ENCODE measurements at regions not wholly inside any gene's neighbourhood (a gene's known extent, or its start where the extent isn't known, plus 50 kb on each side); places are given as distances from the start of the nearest gene placed in this dataset.

- Mint-ChIP-seq H3K4me3 (ENCODE audit: low read depth) (no peak overlapping the region), H3K27me3 (ENCODE audit: low read depth) (peaks cover 6% of the 10 kb centered on the region), H3K4me1 (ENCODE audit: low read depth) (peaks cover 1% of the 10 kb centered on the region), H3K36me3 (ENCODE audit: low read depth) (no peaks in the 10 kb centered on the region), H3K9me3 (no peaks in the 10 kb centered on the region), H3K27ac (no peak overlapping the region)
- no peak for DNase-seq (ENCODE audit: low spot score)
- intact Hi-C loops (cut with micrococcal nuclease) = no loop called here
Observed at GRCh38 chr3:66720508-66720907, 219.7 kb upstream of the LRIG1 start.

DNA sequence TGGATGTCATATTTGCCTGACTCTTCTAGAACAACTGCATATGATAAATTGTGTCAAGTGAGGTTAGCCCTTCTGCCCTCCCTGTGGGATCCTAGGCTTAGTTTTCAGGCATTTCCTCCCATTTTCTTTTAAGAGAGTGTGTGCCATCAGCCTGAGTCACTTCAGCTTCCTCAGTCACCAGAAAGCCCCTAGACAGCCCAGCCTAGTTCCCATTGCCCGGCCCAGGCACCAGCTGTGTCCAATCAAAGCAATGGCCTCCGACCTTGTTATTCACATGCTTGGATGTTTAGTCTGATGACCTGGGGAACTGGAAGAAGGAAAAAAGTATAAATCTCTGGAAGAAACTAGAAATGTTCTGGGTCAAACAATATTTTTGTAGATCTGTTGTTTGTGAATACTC is 221.9 kb upstream of the LRIG1 start:
- Mint-ChIP-seq H3K9me3 (no peaks in the 10 kb centered on the region), H3K36me3 (ENCODE audit: low read depth) (no peaks in the 10 kb centered on the region), H3K4me3 (ENCODE audit: low read depth) (no peak overlapping the region), H3K27ac (no peak overlapping the region), H3K27me3 (ENCODE audit: low read depth) (peaks cover 6% of the 10 kb centered on the region), H3K4me1 (ENCODE audit: low read depth) (peaks cover 1% of the 10 kb centered on the region)
- DNase-seq (ENCODE audit: low spot score) = no peak
- intact Hi-C loops (cut with micrococcal nuclease) = no loop called here

DNA sequence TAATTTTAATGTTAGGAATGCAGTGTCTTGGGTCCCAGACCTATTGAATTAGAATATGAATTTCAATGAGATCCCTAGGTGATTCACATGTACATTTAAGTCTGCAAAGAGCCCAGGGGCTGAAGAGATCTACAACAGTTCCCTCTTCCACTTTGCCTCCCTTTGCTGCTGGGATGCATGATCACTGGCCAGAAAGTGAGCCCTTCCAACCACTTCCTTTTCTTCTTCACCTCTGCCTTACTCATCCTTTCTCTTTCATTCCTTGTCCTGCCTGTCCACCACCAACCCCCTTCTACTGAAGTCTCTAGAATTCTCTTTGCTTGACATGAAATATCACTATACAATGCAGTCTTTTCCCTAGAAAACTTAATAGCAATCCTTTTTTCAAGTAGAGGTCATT is 222.4 kb upstream of the LRIG1 start:
- intact Hi-C loops (cut with micrococcal nuclease) = no loop called here
- H3K27me3 Mint-ChIP-seq (ENCODE audit: low read depth) = peaks cover 8% of the 10 kb centered on the region
- peaks cover 1% of the 10 kb centered on the region for H3K4me1 Mint-ChIP-seq (ENCODE audit: low read depth)

DNA sequence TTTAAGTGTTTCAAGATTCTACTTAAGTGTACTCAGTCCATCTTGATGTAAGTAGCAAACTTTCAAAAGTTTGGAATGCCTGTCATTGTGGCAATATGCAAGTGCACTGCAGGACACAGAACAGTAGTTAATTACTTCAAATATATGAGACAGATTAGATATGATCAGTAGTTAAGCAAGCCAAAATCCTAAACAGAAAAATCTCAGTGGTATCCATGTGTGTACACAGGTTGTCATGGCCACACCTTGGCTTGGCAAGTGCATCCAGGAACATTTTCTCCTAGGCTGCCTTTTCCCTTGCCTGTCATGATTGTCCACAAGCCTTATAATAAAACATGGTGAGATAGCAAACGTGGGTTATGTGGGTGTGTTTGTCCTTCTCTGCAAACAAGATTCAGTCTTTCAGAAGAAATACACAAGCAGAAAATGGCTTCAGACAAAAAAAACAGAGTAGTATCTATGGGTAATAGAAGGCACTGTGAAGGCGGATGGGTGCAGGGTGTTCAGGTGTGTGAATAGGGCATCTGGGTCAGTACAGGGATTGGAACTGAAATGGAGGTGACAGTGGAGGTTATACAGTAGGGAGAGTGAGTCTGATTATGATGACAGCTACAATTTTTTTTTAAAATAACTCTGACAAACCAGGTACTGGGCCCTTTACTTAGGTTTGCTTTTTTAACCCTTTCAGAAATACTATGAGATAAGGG is 229.0 kb upstream of the LRIG1 start:
- no peaks in the 10 kb centered on the region for H3K4me1 Mint-ChIP-seq (ENCODE audit: low read depth)
- no peaks in the 10 kb centered on the region for H3K9me3 Mint-ChIP-seq
- H3K36me3 Mint-ChIP-seq (ENCODE audit: low read depth) = no peaks in the 10 kb centered on the region
- no peak for DNase-seq (ENCODE audit: low spot score)
- no peak overlapping the region for H3K27ac Mint-ChIP-seq
- H3K27me3 Mint-ChIP-seq (ENCODE audit: low read depth) = peaks cover 6% of the 10 kb centered on the region
- intact Hi-C loops (cut with micrococcal nuclease) = no loop called here
- no peak overlapping the region for H3K4me3 Mint-ChIP-seq (ENCODE audit: low read depth)

More for the DNA sequence above, 222.4 kb upstream of the LRIG1 start:
- Mint-ChIP-seq H3K36me3 (ENCODE audit: low read depth) (no peaks in the 10 kb centered on the region), H3K4me3 (ENCODE audit: low read depth) (no peak overlapping the region), H3K9me3 (no peaks in the 10 kb centered on the region), H3K27ac (no peak overlapping the region)
- DNase-seq (ENCODE audit: low spot score) = no peak

GRCh38 chr3:66738625-66739365 is 238.0 kb upstream of the LRIG1 start:
- Mint-ChIP-seq H3K4me3 (ENCODE audit: low read depth) (no peak overlapping the region), H3K9me3 (no peaks in the 10 kb centered on the region), H3K4me1 (ENCODE audit: low read depth) (no peaks in the 10 kb centered on the region), H3K27ac (no peak overlapping the region), H3K36me3 (ENCODE audit: low read depth) (no peaks in the 10 kb centered on the region), H3K27me3 (ENCODE audit: low read depth) (no peaks in the 10 kb centered on the region)
- intact Hi-C loops (cut with micrococcal nuclease) = no loop called here
- DNase-seq (ENCODE audit: low spot score) = no peak

DNA sequence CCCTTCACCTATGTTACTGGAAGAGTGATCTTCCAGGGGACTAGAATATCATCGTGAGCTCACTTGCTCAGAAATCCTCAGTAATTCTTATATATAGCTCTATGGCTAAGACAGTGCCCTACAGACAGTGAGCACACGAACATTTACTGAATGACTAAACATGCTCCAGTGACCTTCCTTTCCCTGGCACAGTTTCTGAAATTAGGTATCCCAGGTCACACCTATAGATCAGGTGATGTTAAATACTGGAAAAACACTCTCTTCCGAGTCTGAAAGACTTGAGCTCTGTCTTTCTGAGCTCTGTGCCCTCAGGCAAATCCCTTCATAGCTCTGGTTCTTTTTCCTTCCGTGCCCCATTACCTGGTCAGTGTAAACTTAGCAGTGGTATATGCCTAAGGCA is 239.4 kb upstream of the LRIG1 start:
- DNase-seq (ENCODE audit: low spot score) = no peak
- Mint-ChIP-seq H3K36me3 (ENCODE audit: low read depth) (no peaks in the 10 kb centered on the region), H3K4me3 (ENCODE audit: low read depth) (no peak overlapping the region), H3K9me3 (no peaks in the 10 kb centered on the region), H3K4me1 (ENCODE audit: low read depth) (no peaks in the 10 kb centered on the region), H3K27ac (no peak overlapping the region), H3K27me3 (ENCODE audit: low read depth) (no peaks in the 10 kb centered on the region)
- intact Hi-C loops (cut with micrococcal nuclease) = no loop called here

GRCh38 chr3:66744521-66744920 is 243.7 kb upstream of the LRIG1 start:
- DNase-seq (ENCODE audit: low spot score) = no peak
- Mint-ChIP-seq H3K27me3 (ENCODE audit: low read depth) (no peaks in the 10 kb centered on the region), H3K4me1 (ENCODE audit: low read depth) (no peaks in the 10 kb centered on the region), H3K4me3 (ENCODE audit: low read depth) (no peak overlapping the region), H3K36me3 (ENCODE audit: low read depth) (no peaks in the 10 kb centered on the region), H3K9me3 (no peaks in the 10 kb centered on the region), H3K27ac (no peak overlapping the region)
- intact Hi-C loops (cut with micrococcal nuclease) = no loop called here

DNA sequence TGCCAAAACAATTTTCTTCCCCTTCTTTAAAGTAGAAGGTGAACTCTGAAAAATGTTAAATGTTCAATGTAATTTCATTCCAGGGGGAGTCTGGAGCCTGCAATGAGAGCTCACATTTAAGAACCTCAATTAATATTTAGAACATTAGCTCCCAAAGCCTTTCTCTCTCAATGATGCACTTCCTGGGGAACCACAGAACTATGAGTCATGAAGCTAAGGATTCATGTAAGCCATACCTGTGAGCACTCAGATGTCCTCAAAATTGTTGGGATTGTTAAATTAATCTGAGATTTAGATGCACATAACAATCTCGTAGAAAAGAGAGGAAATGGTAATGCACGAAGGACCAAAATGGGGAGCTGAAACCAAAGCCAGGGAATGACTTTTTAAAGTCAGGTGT is 244.2 kb upstream of the LRIG1 start:
- Mint-ChIP-seq H3K36me3 (ENCODE audit: low read depth) (no peaks in the 10 kb centered on the region), H3K9me3 (no peaks in the 10 kb centered on the region), H3K27ac (no peak overlapping the region), H3K4me1 (ENCODE audit: low read depth) (no peaks in the 10 kb centered on the region), H3K27me3 (ENCODE audit: low read depth) (no peaks in the 10 kb centered on the region), H3K4me3 (ENCODE audit: low read depth) (no peak overlapping the region)
- intact Hi-C loops (cut with micrococcal nuclease) = no loop called here
- no peak for DNase-seq (ENCODE audit: low spot score)

GRCh38 chr3:66747261-66747660 is 246.4 kb upstream of the LRIG1 start:
- H3K4me3 Mint-ChIP-seq (ENCODE audit: low read depth) = no peak overlapping the region

DNA sequence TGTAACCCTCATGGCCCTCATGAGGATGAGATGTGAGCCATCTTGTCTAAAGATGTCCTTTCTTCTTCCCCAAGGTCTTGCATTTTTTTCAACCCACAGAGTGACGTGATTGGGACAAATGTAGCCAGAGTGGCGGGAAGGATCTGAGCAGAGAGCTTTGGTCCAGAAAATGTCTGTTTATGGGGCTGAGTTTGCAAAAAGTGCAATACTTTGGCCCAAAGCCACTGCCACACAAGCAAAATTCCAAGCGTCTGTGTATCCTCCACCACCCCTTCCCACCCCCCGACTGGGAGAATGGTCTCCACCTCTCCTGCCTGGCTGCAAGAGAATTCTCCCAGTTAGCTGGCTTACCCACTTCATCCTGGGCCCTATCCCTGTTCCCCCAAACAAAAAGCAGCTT is 246.9 kb upstream of the LRIG1 start:
- Mint-ChIP-seq H3K36me3 (ENCODE audit: low read depth) (no peaks in the 10 kb centered on the region), H3K4me3 (ENCODE audit: low read depth) (no peak overlapping the region), H3K9me3 (no peaks in the 10 kb centered on the region), H3K4me1 (ENCODE audit: low read depth) (no peaks in the 10 kb centered on the region), H3K27me3 (ENCODE audit: low read depth) (no peaks in the 10 kb centered on the region), H3K27ac (no peak overlapping the region)
- no peak for DNase-seq (ENCODE audit: low spot score)
- intact Hi-C loops (cut with micrococcal nuclease) = no loop called here

More at GRCh38 chr3:66747261-66747660, 246.4 kb upstream of the LRIG1 start:
- Mint-ChIP-seq H3K27ac (no peak overlapping the region), H3K4me1 (ENCODE audit: low read depth) (no peaks in the 10 kb centered on the region), H3K36me3 (ENCODE audit: low read depth) (no peaks in the 10 kb centered on the region), H3K9me3 (no peaks in the 10 kb centered on the region), H3K27me3 (ENCODE audit: low read depth) (no peaks in the 10 kb centered on the region)
- intact Hi-C loops (cut with micrococcal nuclease) = no loop called here
- no peak for DNase-seq (ENCODE audit: low spot score)

- Mint-ChIP-seq H3K27me3 (ENCODE audit: low read depth) (no peaks in the 10 kb centered on the region), H3K36me3 (ENCODE audit: low read depth) (no peaks in the 10 kb centered on the region), H3K4me1 (ENCODE audit: low read depth) (no peaks in the 10 kb centered on the region), H3K9me3 (no peaks in the 10 kb centered on the region), H3K4me3 (ENCODE audit: low read depth) (no peak overlapping the region), H3K27ac (no peak overlapping the region)
- no peak for DNase-seq (ENCODE audit: low spot score)
- intact Hi-C loops (cut with micrococcal nuclease) = no loop called here
Observed at GRCh38 chr3:66748175-66748876, 247.5 kb upstream of the LRIG1 start.

GRCh38 chr3:66751842-66752241 is 246.3 kb upstream of the KBTBD8 start:
- Mint-ChIP-seq H3K4me1 (ENCODE audit: low read depth) (no peaks in the 10 kb centered on the region), H3K4me3 (ENCODE audit: low read depth) (no peak overlapping the region), H3K9me3 (no peaks in the 10 kb centered on the region), H3K36me3 (ENCODE audit: low read depth) (no peaks in the 10 kb centered on the region), H3K27ac (no peak overlapping the region), H3K27me3 (ENCODE audit: low read depth) (no peaks in the 10 kb centered on the region)
- intact Hi-C loops (cut with micrococcal nuclease) = no loop called here
- DNase-seq (ENCODE audit: low spot score) = no peak

- no peaks in the 10 kb centered on the region for H3K27me3 Mint-ChIP-seq (ENCODE audit: low read depth)
- H3K4me1 Mint-ChIP-seq (ENCODE audit: low read depth) = no peaks in the 10 kb centered on the region
- no peak for DNase-seq (ENCODE audit: low spot score)
- intact Hi-C loops (cut with micrococcal nuclease) = no loop called here
- no peaks in the 10 kb centered on the region for H3K9me3 Mint-ChIP-seq
- no peaks in the 10 kb centered on the region for H3K36me3 Mint-ChIP-seq (ENCODE audit: low read depth)
- H3K4me3 Mint-ChIP-seq (ENCODE audit: low read depth) = no peak overlapping the region
- H3K27ac Mint-ChIP-seq = no peak overlapping the region
Observed at GRCh38 chr3:66753670-66754069, 244.4 kb upstream of the KBTBD8 start.

Data from activated T-helper 2 cell treated with anti-CD3 and anti-CD28 coated beads, Interferon-gamma antibody, Interleukin-2, Interleukin-4, amounts not matched to agents 10 μg/mL and 5 μg/mL and 100 μg/mL, durations not matched to agents 14 hours and 24 hours and 36 hours (primary cell).